ENCODE measurements at regions not wholly inside any gene's neighbourhood (a gene's known extent, or its start where the extent isn't known, plus 50 kb on each side); places are given as distances from the start of the nearest gene placed in this dataset.

DNA sequence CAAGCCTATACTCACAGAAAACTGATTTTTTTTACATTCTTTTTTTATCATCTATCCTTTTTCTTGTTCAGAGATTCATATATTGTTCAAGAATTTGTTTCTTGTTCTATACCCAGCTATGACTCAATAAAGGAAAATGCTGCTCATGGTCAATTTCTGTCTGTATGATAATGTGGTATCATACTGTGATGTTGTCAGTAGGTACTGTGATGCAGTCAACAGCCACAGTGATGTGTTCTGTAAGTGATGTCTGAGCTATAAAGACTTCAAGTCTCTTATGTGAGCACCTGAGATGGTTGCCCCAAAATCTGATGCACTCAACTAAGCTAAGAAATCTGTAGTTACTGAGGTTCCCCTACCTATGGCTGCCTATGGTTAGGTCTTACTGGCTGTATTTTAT is 294.2 kb upstream of the GRIN3A start:
- Histone ChIP-seq H4K5ac (ENCODE audit: insufficient read length, low read depth, low read length) (no peak overlapping the region), H3K36me3 (ENCODE audit: control insufficient read depth in 2 of 4, insufficient read depth in 4 of 4, low read length in 3 of 4) (no peaks in the 10 kb centered on the region), H2AFZ (ENCODE audit: low read length) (no peak overlapping the region), H3K79me2 (ENCODE audit: control insufficient read depth in 1 of 2, insufficient read depth in 2 of 2, low read length in 2 of 2) (no peaks in the 10 kb centered on the region), H3K56ac (replicated peaks; ENCODE audit: insufficient read length, low read depth, low read length) (no peak overlapping the region), H2BK20ac (ENCODE audit: low read length) (no peak overlapping the region), H4K91ac (replicated peaks; ENCODE audit: insufficient read length, low read length) (no peak overlapping the region), H2BK12ac (ENCODE audit: low read depth, low read length) (no peak overlapping the region), H2BK120ac (replicated peaks; ENCODE audit: low read depth, low read length) (no peak overlapping the region), H3K27me3 (replicated peaks in 1 of 4; ENCODE audit: control insufficient read depth in 3 of 4, extremely low read depth in 1 of 4, insufficient read depth in 3 of 4, low read length in 3 of 4) (no peaks in the 10 kb centered on the region), H3K4ac (replicated peaks; ENCODE audit: insufficient read length, low read depth, low read length) (no peak overlapping the region), H3K79me1 (ENCODE audit: low read depth, low read length) (no peaks in the 10 kb centered on the region), H3K27ac (ENCODE audit: low read depth, low read length) (no peak overlapping the region), H3K23me2 (ENCODE audit: low read depth, low read length) (no peaks in the 10 kb centered on the region), H4K20me1 (replicated peaks in 1 of 2; ENCODE audit: control insufficient read depth in 1 of 2, insufficient read depth in 2 of 2, low read length in 2 of 2) (no peaks in the 10 kb centered on the region), H3K18ac (ENCODE audit: extremely low read depth, low read length) (no peak overlapping the region), H4K8ac (ENCODE audit: extremely low read depth, insufficient read depth, low read length) (no peak overlapping the region), H3K4me3 (ENCODE audit: extremely low read depth in 1 of 4, insufficient read depth in 2 of 4, low read depth in 3 of 4, low read length in 4 of 4) (no peak overlapping the region), H3K4me2 (ENCODE audit: insufficient read depth in 1 of 2, low read depth in 2 of 2, low read length in 2 of 2) (no peak overlapping the region), H2BK5ac (ENCODE audit: low read depth, low read length) (no peak overlapping the region), H3K23ac (ENCODE audit: insufficient read length) (no peak overlapping the region), H3K4me1 (replicated peaks in 1 of 4; ENCODE audit: control insufficient read depth in 3 of 4, insufficient read depth in 4 of 4, low read length in 3 of 4) (no peaks in the 10 kb centered on the region), H2AK5ac (ENCODE audit: low read depth, low read length) (no peak overlapping the region), H3K9ac (replicated peaks in 1 of 4; ENCODE audit: extremely low read depth in 1 of 4, low read depth in 3 of 4, low read length in 3 of 4) (no peak overlapping the region), H3K9me3 (ENCODE audit: insufficient read depth in 2 of 2, low read depth in 1 of 2, low read length in 1 of 2) (no peaks in the 10 kb centered on the region), H2BK15ac (ENCODE audit: low read length) (no peak overlapping the region), H3K14ac (ENCODE audit: insufficient read length) (no peak overlapping the region)
- no peak for FAIRE-seq
- CTCF ChIA-PET (ENCODE audit: partially characterized antibody), result interaction anchor here (0.6 kb wide), 1 partner anchor 337 kb away, joined by 6 read pairs; no protein-coding TSS in a partner anchor
- no peak for DNase-seq (ENCODE audit: low read depth in 1 of 2, low spot score in 2 of 2)
- POLR2A ChIA-PET (ENCODE audit: partially characterized antibody), result no interaction called here
- TF ChIP-seq EZH2 (IDR thresholded peaks at IDR 0.05; ENCODE audit: low read depth, low read length, severe bottlenecking), result no peak
- no peak for TF ChIP-seq SIN3A (conservative IDR thresholded peaks at IDR 0.05 in 1 of 2, IDR thresholded peaks at IDR 0.05 in 1 of 2; ENCODE audit: low read depth in 1 of 2, low read length in 2 of 2)
- no peak for TF ChIP-seq CTBP2 (IDR thresholded peaks at IDR 0.05; ENCODE audit: borderline replicate concordance, insufficient read depth, insufficient read length, low read length)
- TF ChIP-seq E2F6 (IDR thresholded peaks at IDR 0.05), result no peak
- no peak for TF ChIP-seq GTF2F1 (IDR thresholded peaks at IDR 0.05; ENCODE audit: borderline replicate concordance, low read depth, low read length)
- TF ChIP-seq, protein P1, sequence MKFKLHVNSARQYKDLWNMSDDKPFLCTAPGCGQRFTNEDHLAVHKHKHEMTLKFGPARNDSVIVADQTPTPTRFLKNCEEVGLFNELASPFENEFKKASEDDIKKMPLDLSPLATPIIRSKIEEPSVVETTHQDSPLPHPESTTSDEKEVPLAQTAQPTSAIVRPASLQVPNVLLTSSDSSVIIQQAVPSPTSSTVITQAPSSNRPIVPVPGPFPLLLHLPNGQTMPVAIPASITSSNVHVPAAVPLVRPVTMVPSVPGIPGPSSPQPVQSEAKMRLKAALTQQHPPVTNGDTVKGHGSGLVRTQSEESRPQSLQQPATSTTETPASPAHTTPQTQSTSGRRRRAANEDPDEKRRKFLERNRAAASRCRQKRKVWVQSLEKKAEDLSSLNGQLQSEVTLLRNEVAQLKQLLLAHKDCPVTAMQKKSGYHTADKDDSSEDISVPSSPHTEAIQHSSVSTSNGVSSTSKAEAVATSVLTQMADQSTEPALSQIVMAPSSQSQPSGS (IDR thresholded peaks at IDR 0.05; ENCODE audit: low read length), result no peak
- no peak for TF ChIP-seq CEBPB (IDR thresholded peaks at IDR 0.05; ENCODE audit: low read depth, low read length)
- TF ChIP-seq KDM1A (IDR thresholded peaks at IDR 0.05; ENCODE audit: borderline replicate concordance, low read length), result no peak
- TF ChIP-seq CBX8 (IDR thresholded peaks at IDR 0.05; ENCODE audit: borderline replicate concordance, low read depth, low read length), result no peak
- no peak for TF ChIP-seq TCF12 (IDR thresholded peaks at IDR 0.05; ENCODE audit: low read depth, low read length)
- TF ChIP-seq SP4 (IDR thresholded peaks at IDR 0.05; ENCODE audit: low read length), result no peak
- no peak for TF ChIP-seq TBP (IDR thresholded peaks at IDR 0.05; ENCODE audit: low read depth, low read length)
- no peak for TF ChIP-seq CBX5 (IDR thresholded peaks at IDR 0.05; ENCODE audit: low read depth, low read length)
- TF ChIP-seq ASH2L (IDR thresholded peaks at IDR 0.05; ENCODE audit: low read length), result no peak

Data from H1 (cell line).